Loucy (cell line): ENCODE measurements at regions not wholly inside any gene's neighbourhood (a gene's known extent, or its start where the extent isn't known, plus 50 kb on each side); places are given as distances from the start of the nearest gene placed in this dataset.

ENCODE experiments used
- H2AFZ ChIP-seq: fragments of 200-600 bp; sonication (generic); 2 replicates; pipeline ENCODE4 v1.6.0; 2016; ENCODE audit warnings: antibody characterized with exemption, mild to moderate bottlenecking, low read length, moderate library complexity
- H3F3A ChIP-seq: fragments of 200-600 bp; 2 replicates; pipeline ENCODE4 v1.6.0; 2016; ENCODE audit warnings: antibody characterized with exemption, low read depth, mild to moderate bottlenecking
- H3K27me3 ChIP-seq: fragments of 200-600 bp; sonication (generic); 2 replicates; pipeline ENCODE4 v1.6.1; 2014; ENCODE audit warnings: low read length, mild to moderate bottlenecking; ENCODE audit not compliant: insufficient read depth, poor library complexity, severe bottlenecking
- H3K36me3 ChIP-seq: fragments of 200-600 bp; sonication (generic); 2 replicates; pipeline ENCODE4 v1.6.1; 2016; ENCODE audit warnings: low read length; ENCODE audit not compliant: insufficient read depth
- H3K4me1 ChIP-seq: fragments of 200-600 bp; sonication (generic); 2 replicates; pipeline ENCODE4 v1.5.1; 2014; ENCODE audit warnings: low read length, mild to moderate bottlenecking; ENCODE audit not compliant: insufficient read depth, poor library complexity, severe bottlenecking
- H3K4me2 ChIP-seq: fragments of 200-600 bp; sonication (generic); 2 replicates; pipeline ENCODE4 v1.6.0; 2014; ENCODE audit warnings: antibody characterized with exemption, low read length, low read depth, mild to moderate bottlenecking; ENCODE audit not compliant: poor library complexity, severe bottlenecking
- H3K4me3 ChIP-seq: fragments of 200-600 bp; sonication (generic); 2 replicates; pipeline ENCODE4 v1.5.1; 2014; ENCODE audit warnings: low read length, mild to moderate bottlenecking, mixed read lengths; ENCODE audit not compliant: poor library complexity, severe bottlenecking
- H3K79me2 ChIP-seq: fragments of 200-600 bp; sonication (generic); 2 replicates; pipeline ENCODE4 v1.6.1; 2014; ENCODE audit warnings: low read length; ENCODE audit not compliant: insufficient read depth
- H3K9ac ChIP-seq: fragments of 200-600 bp; sonication (generic); 2 replicates; pipeline ENCODE4 v1.6.0; 2014; ENCODE audit warnings: mild to moderate bottlenecking, low read depth, low read length, moderate library complexity; ENCODE audit not compliant: poor library complexity, severe bottlenecking
- H3K9me2 ChIP-seq: fragments of 200-600 bp; sonication (generic); replicated peaks from 2 replicates; pipeline ENCODE4 v1.6.1; 2016; ENCODE audit warnings: low read depth, low read length, mixed read lengths
- H3K9me3 ChIP-seq: fragments of 200-600 bp; sonication (generic); 2 replicates; pipeline ENCODE4 v1.6.1; 2014; ENCODE audit warnings: mild to moderate bottlenecking, antibody characterized with exemption, low read length, low read depth; ENCODE audit not compliant: insufficient read depth
- H4K20me1 ChIP-seq: fragments of 200-600 bp; sonication (generic); 2 replicates; pipeline ENCODE4 v1.6.0; 2014; ENCODE audit warnings: antibody characterized with exemption, low read length, mild to moderate bottlenecking; ENCODE audit not compliant: insufficient read depth, poor library complexity, severe bottlenecking
- EZH2phosphoT487 ChIP-seq: fragments of 200-600 bp; IDR thresholded peaks from 2 replicates; pipeline ENCODE4 v1.6.1; 2018; ENCODE audit warnings: antibody characterized with exemption, mild to moderate bottlenecking, moderate library complexity, borderline replicate concordance
- TF ChIP-seq, protein P1 (sequence below): fragments of 200-600 bp; sonication (generic); conservative IDR thresholded peaks from 2 replicates; pipeline ENCODE4 v1.5.1; 2014; ENCODE audit warnings: mild to moderate bottlenecking, antibody characterized with exemption, low read length

DNA sequence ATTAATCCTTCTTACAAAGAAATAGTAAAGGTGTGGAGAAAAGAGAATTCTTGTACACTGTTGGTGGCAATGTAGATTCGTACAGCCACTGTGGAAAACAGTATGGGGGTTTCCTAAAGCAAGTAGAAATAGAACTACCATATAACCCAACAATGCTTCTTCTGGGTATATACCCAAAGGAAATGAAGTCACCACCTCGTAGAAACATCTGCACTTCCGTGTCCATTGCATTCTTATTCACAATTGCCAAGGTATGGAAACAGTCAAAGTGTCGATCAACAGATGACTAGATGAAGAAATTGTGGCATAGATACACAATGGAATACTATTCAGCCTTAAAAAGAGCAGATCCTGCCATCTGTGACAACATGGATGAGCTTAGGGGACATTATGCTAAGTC, 93.4 kb upstream of the TGIF1 start:
- H3K27me3 ChIP-seq: no peaks in the 10 kb centered on the region
- H3K9me3 ChIP-seq: no peaks in the 10 kb centered on the region
- H2AFZ ChIP-seq: no peak overlapping the region
- no peaks in the 10 kb centered on the region for H3K79me2 ChIP-seq
- H3K4me3 ChIP-seq: no peak overlapping the region
- no peaks in the 10 kb centered on the region for H3K9me2 ChIP-seq
- no peaks in the 10 kb centered on the region for H4K20me1 ChIP-seq
- no peak overlapping the region for H3K4me2 ChIP-seq
- no peak overlapping the region for H3K9ac ChIP-seq
- H3K4me1 ChIP-seq: peaks cover 7% of the 10 kb centered on the region
- no peaks in the 10 kb centered on the region for H3F3A ChIP-seq
- no peaks in the 10 kb centered on the region for H3K36me3 ChIP-seq
- TF ChIP-seq, protein P1, sequence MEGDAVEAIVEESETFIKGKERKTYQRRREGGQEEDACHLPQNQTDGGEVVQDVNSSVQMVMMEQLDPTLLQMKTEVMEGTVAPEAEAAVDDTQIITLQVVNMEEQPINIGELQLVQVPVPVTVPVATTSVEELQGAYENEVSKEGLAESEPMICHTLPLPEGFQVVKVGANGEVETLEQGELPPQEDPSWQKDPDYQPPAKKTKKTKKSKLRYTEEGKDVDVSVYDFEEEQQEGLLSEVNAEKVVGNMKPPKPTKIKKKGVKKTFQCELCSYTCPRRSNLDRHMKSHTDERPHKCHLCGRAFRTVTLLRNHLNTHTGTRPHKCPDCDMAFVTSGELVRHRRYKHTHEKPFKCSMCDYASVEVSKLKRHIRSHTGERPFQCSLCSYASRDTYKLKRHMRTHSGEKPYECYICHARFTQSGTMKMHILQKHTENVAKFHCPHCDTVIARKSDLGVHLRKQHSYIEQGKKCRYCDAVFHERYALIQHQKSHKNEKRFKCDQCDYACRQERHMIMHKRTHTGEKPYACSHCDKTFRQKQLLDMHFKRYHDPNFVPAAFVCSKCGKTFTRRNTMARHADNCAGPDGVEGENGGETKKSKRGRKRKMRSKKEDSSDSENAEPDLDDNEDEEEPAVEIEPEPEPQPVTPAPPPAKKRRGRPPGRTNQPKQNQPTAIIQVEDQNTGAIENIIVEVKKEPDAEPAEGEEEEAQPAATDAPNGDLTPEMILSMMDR: no peak
- TF ChIP-seq EZH2phosphoT487: no peak

DNA sequence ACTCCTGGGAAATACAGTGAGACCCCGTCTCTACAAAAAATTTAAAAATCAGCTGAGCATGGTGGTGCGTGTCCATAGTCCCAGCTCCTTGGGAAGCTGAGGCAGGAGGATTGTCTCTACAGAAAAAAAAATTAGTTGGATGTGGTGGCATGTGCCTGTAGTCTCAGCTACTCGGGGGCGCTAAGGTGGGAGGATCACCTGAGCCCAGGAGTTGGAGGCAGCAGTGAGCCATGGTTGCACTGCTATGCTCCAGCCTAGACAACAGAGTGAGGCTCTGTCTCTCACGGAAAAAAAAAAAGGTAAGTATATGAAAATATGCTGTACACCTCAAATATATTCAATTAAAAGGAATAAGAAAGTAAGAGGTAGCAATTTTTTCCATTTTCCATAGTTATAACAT, 92.5 kb upstream of the TGIF1 start:
- Histone ChIP-seq H3K4me1 (peaks cover 7% of the 10 kb centered on the region), H3K27me3 (no peaks in the 10 kb centered on the region), H3K4me2 (no peak overlapping the region), H3K36me3 (no peaks in the 10 kb centered on the region), H3K9me3 (no peaks in the 10 kb centered on the region), H3K4me3 (no peak overlapping the region), H3K9ac (no peak overlapping the region), H2AFZ (no peak overlapping the region), H4K20me1 (no peaks in the 10 kb centered on the region), H3K79me2 (no peaks in the 10 kb centered on the region), H3F3A (no peaks in the 10 kb centered on the region), H3K9me2 (no peaks in the 10 kb centered on the region)
- no peak for TF ChIP-seq EZH2phosphoT487
- TF ChIP-seq, protein P1: no peak

DNA sequence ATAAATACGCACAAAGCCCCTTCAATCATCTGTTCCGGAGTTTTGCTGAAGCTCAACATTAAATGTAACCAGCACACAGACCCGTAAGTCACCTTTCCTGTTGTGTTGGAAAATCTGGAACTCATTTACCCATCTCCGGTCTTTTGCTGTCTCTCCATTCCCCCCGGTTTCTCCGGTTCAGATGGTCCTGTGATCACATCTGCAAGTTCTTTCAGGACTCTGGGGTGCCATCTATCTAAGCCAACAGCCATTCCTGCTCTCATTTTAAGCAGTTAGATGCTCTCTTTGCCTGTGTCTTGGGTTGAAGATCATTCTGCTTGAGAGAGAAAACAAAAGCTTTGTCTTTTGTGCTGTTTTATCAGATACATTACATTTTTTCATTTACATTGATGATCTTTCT, 91.7 kb upstream of the TGIF1 start:
- TF ChIP-seq, protein P1: no peak
- TF ChIP-seq EZH2phosphoT487: no peak
- H3K4me3 ChIP-seq: no peak overlapping the region
- no peak overlapping the region for H2AFZ ChIP-seq

More for the DNA sequence above, 91.7 kb upstream of the TGIF1 start:
- Histone ChIP-seq H3K9me3 (no peaks in the 10 kb centered on the region), H3K27me3 (no peaks in the 10 kb centered on the region), H3F3A (no peaks in the 10 kb centered on the region), H3K9ac (no peak overlapping the region), H4K20me1 (no peaks in the 10 kb centered on the region), H3K36me3 (no peaks in the 10 kb centered on the region), H3K79me2 (no peaks in the 10 kb centered on the region), H3K4me1 (peaks cover 7% of the 10 kb centered on the region), H3K4me2 (no peak overlapping the region), H3K9me2 (no peaks in the 10 kb centered on the region)
